WI38 (cell line): ENCODE measurements at regions not wholly inside any gene's neighbourhood (a gene's known extent, or its start where the extent isn't known, plus 50 kb on each side); places are given as distances from the start of the nearest gene placed in this dataset.
"Not testable (repeated sequence)": the region's sequence is repeated elsewhere in the genome, so short reads cannot be mapped to it uniquely, and the experiment has no call there.

Source experiments
- H3K4me3 ChIP-seq: 2 replicates; pipeline ENCODE4 v1.5.1; 2011; ENCODE audit warnings: low read depth, mild to moderate bottlenecking, control low read depth, low read length
- TF ChIP-seq, protein P1 (sequence below): IDR thresholded peaks from 2 replicates; pipeline ENCODE4 v1.5.1; 2012; ENCODE audit warnings: low read depth, mild to moderate bottlenecking, control low read depth, low read length

DNA sequence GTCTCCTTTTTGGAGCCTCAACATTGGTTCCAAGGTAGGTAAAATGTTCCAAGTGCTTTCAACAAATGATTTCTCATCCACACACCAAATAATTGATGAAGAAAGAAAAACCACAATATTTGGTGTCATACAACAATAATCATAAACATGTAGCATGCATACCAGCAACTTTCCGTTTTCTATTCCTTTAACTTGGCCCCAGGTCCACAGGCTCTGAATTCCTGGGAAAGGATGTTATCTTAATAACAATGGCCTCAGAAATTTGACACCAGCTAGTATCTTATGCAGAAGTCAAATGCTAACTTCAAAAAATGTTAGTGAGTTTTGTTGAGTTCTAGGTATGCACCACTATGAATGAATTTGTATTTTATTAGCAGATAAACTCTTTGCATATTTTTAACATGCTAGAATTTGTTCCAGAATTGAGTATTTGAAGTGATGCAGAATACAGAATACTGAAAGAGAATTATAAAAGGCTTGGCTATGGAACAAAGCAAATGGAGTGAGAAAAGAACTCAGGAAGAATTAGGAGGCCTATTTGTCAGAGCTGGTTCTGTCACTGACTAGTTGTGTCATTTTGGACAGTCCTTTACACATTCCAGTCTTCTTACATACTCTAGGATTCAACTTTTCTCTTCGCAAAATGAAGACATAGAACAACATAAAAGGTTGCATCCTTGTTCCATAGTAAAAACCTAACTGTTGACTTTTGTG lies 435.3 kb upstream of the TNC start:
- no peak overlapping the region for H3K4me3 ChIP-seq
- TF ChIP-seq, protein P1, sequence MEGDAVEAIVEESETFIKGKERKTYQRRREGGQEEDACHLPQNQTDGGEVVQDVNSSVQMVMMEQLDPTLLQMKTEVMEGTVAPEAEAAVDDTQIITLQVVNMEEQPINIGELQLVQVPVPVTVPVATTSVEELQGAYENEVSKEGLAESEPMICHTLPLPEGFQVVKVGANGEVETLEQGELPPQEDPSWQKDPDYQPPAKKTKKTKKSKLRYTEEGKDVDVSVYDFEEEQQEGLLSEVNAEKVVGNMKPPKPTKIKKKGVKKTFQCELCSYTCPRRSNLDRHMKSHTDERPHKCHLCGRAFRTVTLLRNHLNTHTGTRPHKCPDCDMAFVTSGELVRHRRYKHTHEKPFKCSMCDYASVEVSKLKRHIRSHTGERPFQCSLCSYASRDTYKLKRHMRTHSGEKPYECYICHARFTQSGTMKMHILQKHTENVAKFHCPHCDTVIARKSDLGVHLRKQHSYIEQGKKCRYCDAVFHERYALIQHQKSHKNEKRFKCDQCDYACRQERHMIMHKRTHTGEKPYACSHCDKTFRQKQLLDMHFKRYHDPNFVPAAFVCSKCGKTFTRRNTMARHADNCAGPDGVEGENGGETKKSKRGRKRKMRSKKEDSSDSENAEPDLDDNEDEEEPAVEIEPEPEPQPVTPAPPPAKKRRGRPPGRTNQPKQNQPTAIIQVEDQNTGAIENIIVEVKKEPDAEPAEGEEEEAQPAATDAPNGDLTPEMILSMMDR, result no peak

- H3K4me3 ChIP-seq, result no peak overlapping the region
- TF ChIP-seq, protein P1, result no peak
Observed at GRCh38 chr9:115556432-115556831, 438.5 kb upstream of the TNC start.

GRCh38 chr9:115575147-115575546 lies 457.2 kb upstream of the TNC start:
- TF ChIP-seq, protein P1, result no peak
- H3K4me3 ChIP-seq, result no peak overlapping the region

DNA sequence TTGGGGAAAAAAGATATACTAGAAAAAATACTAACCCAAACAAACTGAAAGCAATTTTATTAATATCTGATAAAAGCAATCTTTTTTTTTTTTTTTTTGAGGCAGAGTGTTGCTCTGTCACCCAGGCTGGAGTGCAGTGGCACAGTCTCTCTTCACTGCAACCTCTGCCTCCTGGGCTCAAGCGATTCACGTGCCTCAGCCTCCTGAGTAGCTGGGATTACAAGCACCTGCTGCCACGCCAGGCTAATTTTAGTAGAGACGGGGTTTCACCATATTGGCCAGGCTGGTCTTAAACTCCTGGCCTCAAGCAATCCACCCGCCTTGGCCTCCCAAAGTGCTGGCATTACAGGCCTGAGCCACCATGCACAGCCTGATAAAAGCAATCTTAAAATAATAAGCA lies 467.5 kb upstream of the TNC start:
- H3K4me3 ChIP-seq, result not testable (repeated sequence)

DNA sequence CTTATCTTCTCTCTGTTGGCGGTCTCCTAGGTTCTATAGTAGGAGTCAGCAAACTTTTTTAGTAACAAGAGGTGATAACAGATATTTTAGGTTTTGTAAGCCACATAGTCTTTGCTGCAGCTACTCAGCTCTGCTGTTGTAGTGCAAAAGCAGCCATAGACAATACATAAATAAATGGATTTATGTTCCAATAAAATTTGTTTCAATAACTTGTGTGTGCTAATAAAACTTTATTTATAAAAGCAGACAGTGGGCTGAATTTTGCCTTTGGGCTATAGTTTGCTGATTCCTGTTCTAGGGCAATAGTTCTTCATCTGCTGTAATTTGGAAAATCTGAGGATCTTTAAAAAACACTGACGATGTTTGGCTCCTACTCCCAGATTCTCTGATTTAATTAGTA lies 469.4 kb upstream of the TNC start:
- TF ChIP-seq, protein P1, result no peak

GRCh38 chr9:115590011-115590410 lies 472.1 kb upstream of the TNC start:
- TF ChIP-seq, protein P1, result no peak
- no peak overlapping the region for H3K4me3 ChIP-seq

More for the DNA sequence above, 469.4 kb upstream of the TNC start:
- H3K4me3 ChIP-seq, result no peak overlapping the region

- TF ChIP-seq, protein P1, result peak; percentile 75
- no peak overlapping the region for H3K4me3 ChIP-seq
Observed at GRCh38 chr9:115591584-115591984, 473.6 kb upstream of the TNC start.

GRCh38 chr9:115593587-115594091 lies 475.7 kb upstream of the TNC start:
- TF ChIP-seq, protein P1, result peak; percentile 51; the same call in 1 of the 2 replicates
- no peak overlapping the region for H3K4me3 ChIP-seq
